Panc1 (cell line): ENCODE measurements at regions not wholly inside any gene's neighbourhood (a gene's known extent, or its start where the extent isn't known, plus 50 kb on each side); places are given as distances from the start of the nearest gene placed in this dataset.

ENCODE experiments used
- ATAC-seq: fragments of 200-7000 bp; cut with Tn5 transposase; 2 replicates; pipeline ENCODE4 v1.9.1; 2020; ENCODE audit warnings: mild to moderate bottlenecking, moderate library complexity
- BruUV-seq: library from RNA; stranded (reverse); fragments of 400-500 nt; replicated peaks from 2 replicates; lab custom pipeline; 2021; lab: Mats Ljungman, UMichigan
- CTCF ChIA-PET: fragments of 300-600 bp; sonication (Branson Sonifier 250); formaldehyde crosslinking; loops from one replicate; lab custom pipeline; 2022; ENCODE audit warnings: antibody characterized with exemption; lab: Charles Lee
- POLR2A ChIA-PET: fragments of 300-600 bp; sonication (Branson Sonifier 250); formaldehyde crosslinking; loops from one replicate; lab custom pipeline; 2022; ENCODE audit warnings: antibody characterized with exemption; lab: Charles Lee
- DNase-seq: peaks from one replicate; pipeline ENCODE4 v3.0.0-alpha.2; 2010; ENCODE audit warnings: low read depth, low spot score
- H3K27ac ChIP-seq: 2 replicates; pipeline ENCODE4 v1.5.1; 2011; ENCODE audit warnings: mild to moderate bottlenecking, low read length, inconsistent platforms
- H3K27me3 ChIP-seq: fragments of 200-500 bp; sonication (Bioruptor generic); 2 replicates; pipeline ENCODE4 v1.6.0; 2014; ENCODE audit warnings: low read length, inconsistent platforms; ENCODE audit not compliant: control insufficient read depth, insufficient read depth
- H3K36me3 ChIP-seq: fragments of 200-500 bp; sonication (Bioruptor generic); 2 replicates; pipeline ENCODE4 v1.5.1; 2014; ENCODE audit warnings: inconsistent platforms, mild to moderate bottlenecking, low read length, moderate library complexity; ENCODE audit not compliant: control insufficient read depth, insufficient read depth
- H3K4me1 ChIP-seq: 2 replicates; pipeline ENCODE4 v1.5.1; 2011; ENCODE audit warnings: inconsistent platforms, mild to moderate bottlenecking, low read length, moderate library complexity; ENCODE audit not compliant: control insufficient read depth, insufficient read depth
- H3K4me3 ChIP-seq, 2 experiments: 2 replicates each; pipeline ENCODE4 v1.5.1; 2011 to 2012; ENCODE audit warnings: low read depth in 2 of 2, low read length in 2 of 2, mild to moderate bottlenecking in 2 of 2, inconsistent platforms in 1 of 2, moderate library complexity in 1 of 2
- H3K9me3 ChIP-seq: fragments of 200-500 bp; sonication (Bioruptor generic); 2 replicates; pipeline ENCODE4 v1.5.1; 2014; ENCODE audit warnings: low read depth, mild to moderate bottlenecking, inconsistent platforms, low read length, moderate library complexity; ENCODE audit not compliant: control insufficient read depth, insufficient read depth
- POLR2AphosphoS5 ChIP-seq: IDR thresholded peaks from 2 replicates; pipeline ENCODE4 v1.6.1; 2012; ENCODE audit warnings: mild to moderate bottlenecking, low read depth, low read length, moderate library complexity
- SIN3A ChIP-seq: IDR thresholded peaks from 2 replicates; pipeline ENCODE4 v1.6.1; 2012; ENCODE audit warnings: low read depth, mild to moderate bottlenecking, low read length, moderate library complexity, borderline replicate concordance; ENCODE audit not compliant: insufficient read depth
- TCF7L2 ChIP-seq: IDR thresholded peaks from 2 replicates; pipeline ENCODE4 v1.6.1; 2011; ENCODE audit warnings: mild to moderate bottlenecking, low read depth, low read length, inconsistent platforms
- in situ Hi-C: cut with HindIII; loops from 2 replicates; pipeline ENCODE4 v1.10.0; 2016; ENCODE audit warnings: low sequenced_read_pairs, low pct_unique_long_range_greater_than_20kb
- intact Hi-C: fragments of 100-400 bp; cut with micrococcal nuclease; formaldehyde crosslinking; loops from one replicate; pipeline ENCODE4 v1.10.0; 2022; ENCODE audit not compliant: unreplicated experiment
- TF ChIP-seq, protein P1 (sequence below): fragments of 450-650 bp; IDR thresholded peaks from 2 replicates; pipeline ENCODE4 v1.5.1; 2017; ENCODE audit warnings: mild to moderate bottlenecking
- TF ChIP-seq, protein P2 (sequence below), 2 experiments: IDR thresholded peaks; 2 replicates each; pipeline ENCODE4 v1.6.1; 2011 to 2012; ENCODE audit warnings: low read depth in 2 of 2, control low read depth in 1 of 2, low read length in 1 of 2, mild to moderate bottlenecking in 1 of 2, moderate library complexity in 1 of 2; ENCODE audit not compliant: insufficient read depth in 1 of 2

DNA sequence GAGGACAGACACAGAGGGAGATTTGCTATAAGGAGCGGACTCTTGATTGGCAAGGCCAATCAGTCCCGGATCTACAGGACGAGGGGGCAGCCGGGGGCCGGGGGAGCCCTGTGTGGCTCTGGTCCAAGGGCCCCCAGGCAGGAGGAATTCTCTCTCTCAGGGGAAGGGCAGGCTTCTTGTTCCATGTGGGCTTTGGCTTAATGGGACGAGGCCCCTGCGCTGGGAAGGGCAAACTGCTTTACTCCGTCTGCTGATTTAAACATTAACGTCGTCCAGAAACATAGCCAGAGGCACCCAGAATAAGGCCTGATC, 75.9 kb downstream of the TMEM18 start:
- in situ Hi-C loops, result no loop called here
- H3K36me3 ChIP-seq, result no peaks in the 10 kb centered on the region
- ChIA-PET CTCF (no interaction called here), POLR2A (no interaction called here)
- no peaks in the 10 kb centered on the region; the same call in 1 of the 2 replicates for H3K4me1 ChIP-seq
- H3K9me3 ChIP-seq, result no peaks in the 10 kb centered on the region
- BruUV-seq, result no TSS peak
- no peak for DNase-seq
- intact Hi-C loops, result no loop called here
- no peak for ATAC-seq
- TF ChIP-seq, protein P1, sequence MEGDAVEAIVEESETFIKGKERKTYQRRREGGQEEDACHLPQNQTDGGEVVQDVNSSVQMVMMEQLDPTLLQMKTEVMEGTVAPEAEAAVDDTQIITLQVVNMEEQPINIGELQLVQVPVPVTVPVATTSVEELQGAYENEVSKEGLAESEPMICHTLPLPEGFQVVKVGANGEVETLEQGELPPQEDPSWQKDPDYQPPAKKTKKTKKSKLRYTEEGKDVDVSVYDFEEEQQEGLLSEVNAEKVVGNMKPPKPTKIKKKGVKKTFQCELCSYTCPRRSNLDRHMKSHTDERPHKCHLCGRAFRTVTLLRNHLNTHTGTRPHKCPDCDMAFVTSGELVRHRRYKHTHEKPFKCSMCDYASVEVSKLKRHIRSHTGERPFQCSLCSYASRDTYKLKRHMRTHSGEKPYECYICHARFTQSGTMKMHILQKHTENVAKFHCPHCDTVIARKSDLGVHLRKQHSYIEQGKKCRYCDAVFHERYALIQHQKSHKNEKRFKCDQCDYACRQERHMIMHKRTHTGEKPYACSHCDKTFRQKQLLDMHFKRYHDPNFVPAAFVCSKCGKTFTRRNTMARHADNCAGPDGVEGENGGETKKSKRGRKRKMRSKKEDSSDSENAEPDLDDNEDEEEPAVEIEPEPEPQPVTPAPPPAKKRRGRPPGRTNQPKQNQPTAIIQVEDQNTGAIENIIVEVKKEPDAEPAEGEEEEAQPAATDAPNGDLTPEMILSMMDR, result no peak
- no peak for TF ChIP-seq SIN3A
- no peak for TF ChIP-seq POLR2AphosphoS5
- no peak for TF ChIP-seq TCF7L2
- TF ChIP-seq, protein P2, sequence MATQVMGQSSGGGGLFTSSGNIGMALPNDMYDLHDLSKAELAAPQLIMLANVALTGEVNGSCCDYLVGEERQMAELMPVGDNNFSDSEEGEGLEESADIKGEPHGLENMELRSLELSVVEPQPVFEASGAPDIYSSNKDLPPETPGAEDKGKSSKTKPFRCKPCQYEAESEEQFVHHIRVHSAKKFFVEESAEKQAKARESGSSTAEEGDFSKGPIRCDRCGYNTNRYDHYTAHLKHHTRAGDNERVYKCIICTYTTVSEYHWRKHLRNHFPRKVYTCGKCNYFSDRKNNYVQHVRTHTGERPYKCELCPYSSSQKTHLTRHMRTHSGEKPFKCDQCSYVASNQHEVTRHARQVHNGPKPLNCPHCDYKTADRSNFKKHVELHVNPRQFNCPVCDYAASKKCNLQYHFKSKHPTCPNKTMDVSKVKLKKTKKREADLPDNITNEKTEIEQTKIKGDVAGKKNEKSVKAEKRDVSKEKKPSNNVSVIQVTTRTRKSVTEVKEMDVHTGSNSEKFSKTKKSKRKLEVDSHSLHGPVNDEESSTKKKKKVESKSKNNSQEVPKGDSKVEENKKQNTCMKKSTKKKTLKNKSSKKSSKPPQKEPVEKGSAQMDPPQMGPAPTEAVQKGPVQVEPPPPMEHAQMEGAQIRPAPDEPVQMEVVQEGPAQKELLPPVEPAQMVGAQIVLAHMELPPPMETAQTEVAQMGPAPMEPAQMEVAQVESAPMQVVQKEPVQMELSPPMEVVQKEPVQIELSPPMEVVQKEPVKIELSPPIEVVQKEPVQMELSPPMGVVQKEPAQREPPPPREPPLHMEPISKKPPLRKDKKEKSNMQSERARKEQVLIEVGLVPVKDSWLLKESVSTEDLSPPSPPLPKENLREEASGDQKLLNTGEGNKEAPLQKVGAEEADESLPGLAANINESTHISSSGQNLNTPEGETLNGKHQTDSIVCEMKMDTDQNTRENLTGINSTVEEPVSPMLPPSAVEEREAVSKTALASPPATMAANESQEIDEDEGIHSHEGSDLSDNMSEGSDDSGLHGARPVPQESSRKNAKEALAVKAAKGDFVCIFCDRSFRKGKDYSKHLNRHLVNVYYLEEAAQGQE (IDR thresholded peaks at IDR 0.05; ENCODE audit: insufficient read depth in 1 of 2, low read depth in 2 of 2, low read length in 1 of 2), result no peak
- no peaks in the 10 kb centered on the region for H3K27me3 ChIP-seq
- no peak overlapping the region for H3K4me3 ChIP-seq
- H3K27ac ChIP-seq, result no peak overlapping the region

DNA sequence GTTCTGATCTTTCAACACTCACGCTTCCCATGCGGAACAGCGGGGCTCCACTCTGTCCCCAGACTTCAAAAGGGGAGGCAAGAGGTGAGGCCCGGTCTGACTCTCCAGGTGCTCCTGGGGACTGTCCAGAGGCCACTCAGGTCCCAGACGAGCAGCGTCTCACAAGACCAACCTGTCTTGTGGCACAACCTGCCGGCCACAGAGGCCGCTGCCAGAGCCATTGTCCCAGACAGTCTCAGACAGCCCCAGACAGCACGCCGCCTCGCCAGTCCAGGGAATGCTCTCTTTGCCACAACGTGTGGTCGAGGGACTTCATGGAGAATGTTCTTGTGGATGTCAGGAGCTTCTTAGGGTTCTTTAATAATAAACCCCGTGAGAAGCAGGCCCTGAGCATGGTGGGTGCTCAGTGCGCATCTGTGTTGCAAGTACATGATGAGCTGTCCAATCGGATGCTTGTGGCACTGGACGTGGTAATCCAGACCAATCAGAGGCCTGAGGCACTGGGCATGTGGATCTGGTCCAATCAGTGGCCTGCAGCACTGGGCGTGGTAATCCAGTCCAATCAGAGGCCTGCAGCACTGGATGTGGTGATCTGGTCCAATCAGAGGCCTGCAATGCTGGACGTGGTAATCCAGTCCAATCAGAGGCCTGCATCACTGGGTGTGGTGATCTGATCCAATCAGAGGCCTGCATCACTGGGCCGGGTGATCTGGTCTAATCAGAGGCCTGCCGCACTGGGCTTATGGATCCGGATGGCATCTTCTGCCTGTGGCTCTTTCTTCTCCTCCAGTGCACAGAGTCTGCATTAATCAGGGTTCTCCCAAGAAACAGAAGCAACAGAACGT, 76.4 kb downstream of the TMEM18 start:
- Histone ChIP-seq H3K4me1 (no peaks in the 10 kb centered on the region; the same call in 1 of the 2 replicates), H3K27ac (no peak overlapping the region), H3K27me3 (no peaks in the 10 kb centered on the region), H3K9me3 (no peaks in the 10 kb centered on the region), H3K36me3 (no peaks in the 10 kb centered on the region), H3K4me3 (no peak overlapping the region)
- ChIA-PET POLR2A (no interaction called here), CTCF (no interaction called here)
- TF ChIP-seq, protein P1, result no peak
- TF ChIP-seq POLR2AphosphoS5, result no peak
- TF ChIP-seq SIN3A, result no peak
- no peak for TF ChIP-seq TCF7L2
- TF ChIP-seq, protein P2 (IDR thresholded peaks at IDR 0.05; ENCODE audit: insufficient read depth in 1 of 2, low read depth in 2 of 2, low read length in 1 of 2), result no peak
- ATAC-seq (0 out of 2 replicates have a peak, but pooled peaks have one; percentile 47), DNase-seq (no peak)
- in situ Hi-C loops (no loop called here), intact Hi-C loops (no loop called here)
- BruUV-seq, result no TSS peak
